ENCODE measurements at regions not wholly inside any gene's neighbourhood (a gene's known extent, or its start where the extent isn't known, plus 50 kb on each side); places are given as distances from the start of the nearest gene placed in this dataset.

GRCh38 chr3:177538048-177538749 is 340.9 kb upstream of the TBL1XR1 start:
- Histone ChIP-seq H3K27ac (ENCODE audit: low read depth in 2 of 2, low read length in 2 of 2) (peak overlapping the region in 1 of 2 donors; percentile 8), H3K27me3 (ENCODE audit: control insufficient read depth in 2 of 2, insufficient read depth in 2 of 2, low read length in 2 of 2) (no peaks in the 10 kb centered on the region), H3K4me3 (ENCODE audit: low read length in 2 of 2) (peak overlapping the region in 1 of 2 donors; percentile 28), H3K4me1 (ENCODE audit: control insufficient read depth in 2 of 2, insufficient read depth in 2 of 2, low read length in 2 of 2) (peaks cover 3 to 4% of the 10 kb centered on the region in 2 donors), H3K9me3 (ENCODE audit: control insufficient read depth in 2 of 2, low read length in 2 of 2) (no peaks in the 10 kb centered on the region), H3K9ac (ENCODE audit: low read depth in 1 of 2, low read length in 2 of 2) (no peak overlapping the region), H3K36me3 (ENCODE audit: control insufficient read depth in 2 of 2, insufficient read depth in 2 of 2, low read length in 2 of 2) (no peaks in the 10 kb centered on the region)

DNA sequence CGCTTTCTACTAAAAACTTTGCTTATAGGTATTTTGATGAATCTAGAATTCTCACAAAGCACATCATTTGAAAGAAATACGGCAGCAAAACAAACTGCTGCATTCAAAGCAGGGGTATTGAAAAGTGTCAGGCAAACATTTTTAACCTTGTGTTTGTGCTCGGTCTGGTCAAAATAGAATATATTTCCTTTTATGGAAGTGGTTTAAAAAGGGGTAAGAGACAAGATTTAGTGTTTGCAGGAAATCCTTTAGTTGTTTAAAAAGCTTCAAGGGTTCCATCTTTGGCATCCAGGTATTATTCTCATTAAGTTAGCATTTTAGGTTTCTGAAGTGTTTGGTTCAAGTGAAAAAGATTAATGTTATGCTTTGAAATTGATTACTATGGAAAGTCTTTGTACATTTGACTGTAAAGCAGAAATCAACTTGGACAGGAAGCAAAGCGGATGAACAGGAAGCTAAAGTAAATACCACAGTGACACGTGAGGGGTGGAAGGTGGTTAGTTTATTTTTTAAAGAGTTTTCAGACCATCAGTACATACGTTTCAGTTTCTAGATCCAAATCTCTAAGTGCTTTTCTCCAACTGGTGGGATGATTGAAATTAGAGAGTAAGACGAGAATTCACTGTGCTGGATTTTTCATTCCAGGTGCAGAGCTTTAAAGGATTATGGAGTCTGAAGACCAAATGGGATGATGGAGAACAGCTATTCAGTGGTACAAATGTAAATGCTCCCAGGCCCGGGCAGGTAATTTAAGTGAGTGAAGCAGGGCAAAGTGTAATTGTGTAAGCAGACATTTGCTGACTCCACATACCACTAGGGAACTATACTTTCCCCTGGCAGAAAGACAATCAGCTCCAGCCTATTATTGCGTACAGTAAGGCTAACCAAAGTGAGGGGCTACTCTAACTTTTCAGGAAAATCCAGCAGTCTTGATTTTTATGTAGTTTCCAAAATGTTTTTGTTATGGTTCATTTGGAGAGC is 341.8 kb upstream of the TBL1XR1 start:
- Histone ChIP-seq H3K9ac (ENCODE audit: low read depth in 1 of 2, low read length in 2 of 2) (no peak overlapping the region), H3K27ac (ENCODE audit: low read depth in 2 of 2, low read length in 2 of 2) (peak overlapping the region; percentile 6 to 8), H3K27me3 (ENCODE audit: control insufficient read depth in 2 of 2, insufficient read depth in 2 of 2, low read length in 2 of 2) (no peaks in the 10 kb centered on the region), H3K9me3 (ENCODE audit: control insufficient read depth in 2 of 2, low read length in 2 of 2) (no peaks in the 10 kb centered on the region), H3K36me3 (ENCODE audit: control insufficient read depth in 2 of 2, insufficient read depth in 2 of 2, low read length in 2 of 2) (no peaks in the 10 kb centered on the region), H3K4me1 (ENCODE audit: control insufficient read depth in 2 of 2, insufficient read depth in 2 of 2, low read length in 2 of 2) (peaks cover 3 to 4% of the 10 kb centered on the region in 2 donors), H3K4me3 (ENCODE audit: low read length in 2 of 2) (peak overlapping the region in 1 of 2 donors; percentile 28)

- Histone ChIP-seq H3K4me3 (ENCODE audit: low read length in 2 of 2) (no peak overlapping the region), H3K4me1 (ENCODE audit: control insufficient read depth in 2 of 2, insufficient read depth in 2 of 2, low read length in 2 of 2) (peaks cover 3 to 4% of the 10 kb centered on the region in 2 donors), H3K36me3 (ENCODE audit: control insufficient read depth in 2 of 2, insufficient read depth in 2 of 2, low read length in 2 of 2) (no peaks in the 10 kb centered on the region), H3K27ac (ENCODE audit: low read depth in 2 of 2, low read length in 2 of 2) (no peak overlapping the region), H3K9ac (ENCODE audit: low read depth in 1 of 2, low read length in 2 of 2) (no peak overlapping the region), H3K27me3 (ENCODE audit: control insufficient read depth in 2 of 2, insufficient read depth in 2 of 2, low read length in 2 of 2) (no peaks in the 10 kb centered on the region), H3K9me3 (ENCODE audit: control insufficient read depth in 2 of 2, low read length in 2 of 2) (no peaks in the 10 kb centered on the region)
These were observed 344.3 kb upstream of the TBL1XR1 start for GRCh38 chr3:177541541-177541940.

DNA sequence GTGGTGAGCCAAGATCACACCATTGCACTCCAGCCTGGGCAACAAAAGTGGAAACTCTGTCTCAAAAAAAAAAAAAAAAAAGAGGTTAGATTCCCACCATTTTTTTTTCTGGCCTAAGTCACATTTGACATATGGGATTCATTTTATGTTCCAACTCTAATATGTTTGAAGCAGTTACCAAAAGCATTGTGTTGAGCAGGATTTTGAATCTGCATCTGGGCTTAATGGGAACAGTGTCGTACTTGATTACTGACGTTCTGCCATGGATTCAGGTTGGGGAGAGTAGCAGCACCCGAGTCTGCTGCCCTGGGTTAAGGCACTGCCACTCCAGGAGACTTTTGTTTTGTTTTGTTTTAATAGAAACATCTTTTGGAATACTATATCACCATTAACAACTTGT is 348.7 kb upstream of the TBL1XR1 start:
- Histone ChIP-seq H3K27ac (ENCODE audit: low read depth in 2 of 2, low read length in 2 of 2) (no peak overlapping the region), H3K27me3 (ENCODE audit: control insufficient read depth in 2 of 2, insufficient read depth in 2 of 2, low read length in 2 of 2) (no peaks in the 10 kb centered on the region), H3K4me3 (ENCODE audit: low read length in 2 of 2) (no peak overlapping the region), H3K9me3 (ENCODE audit: control insufficient read depth in 2 of 2, low read length in 2 of 2) (no peaks in the 10 kb centered on the region), H3K36me3 (ENCODE audit: control insufficient read depth in 2 of 2, insufficient read depth in 2 of 2, low read length in 2 of 2) (no peaks in the 10 kb centered on the region), H3K9ac (ENCODE audit: low read depth in 1 of 2, low read length in 2 of 2) (no peak overlapping the region), H3K4me1 (ENCODE audit: control insufficient read depth in 2 of 2, insufficient read depth in 2 of 2, low read length in 2 of 2) (no peaks in the 10 kb centered on the region)

DNA sequence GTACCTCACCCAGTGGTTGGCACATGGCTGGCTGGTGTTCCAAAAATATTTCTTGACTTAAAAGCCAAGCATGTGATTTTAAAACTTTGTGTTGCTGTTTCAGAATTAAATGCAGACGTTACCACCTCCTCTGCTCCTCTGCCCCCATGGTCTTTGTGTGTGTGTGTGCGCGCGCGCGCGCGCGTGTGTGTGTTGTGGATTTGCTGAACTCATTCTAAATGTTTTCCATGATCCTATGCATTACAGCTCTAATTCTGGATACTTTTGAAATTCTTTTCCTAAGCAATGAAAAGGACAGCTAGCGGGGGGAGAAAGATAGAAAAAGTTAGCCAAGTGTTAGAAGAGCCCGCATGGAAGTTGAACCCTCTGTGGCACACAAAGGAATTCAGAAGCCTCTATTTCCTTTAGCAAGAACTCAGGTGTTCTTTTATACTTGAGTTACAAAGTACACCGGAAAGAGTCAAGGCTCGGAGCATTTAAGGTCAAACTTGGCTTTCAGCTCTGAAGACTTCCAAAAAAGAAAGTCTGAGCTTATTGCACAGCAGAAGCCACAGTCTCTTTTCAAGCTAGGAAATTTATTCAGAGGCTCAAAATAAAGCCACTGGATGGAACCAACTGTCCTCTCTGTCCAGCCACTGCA is 350.5 kb upstream of the TBL1XR1 start:
- no peaks in the 10 kb centered on the region for H3K27me3 ChIP-seq (ENCODE audit: control insufficient read depth in 2 of 2, insufficient read depth in 2 of 2, low read length in 2 of 2)
- H3K36me3 ChIP-seq (ENCODE audit: control insufficient read depth in 2 of 2, insufficient read depth in 2 of 2, low read length in 2 of 2), result no peaks in the 10 kb centered on the region
- H3K27ac ChIP-seq (ENCODE audit: low read depth in 2 of 2, low read length in 2 of 2), result no peak overlapping the region
- H3K9me3 ChIP-seq (ENCODE audit: control insufficient read depth in 2 of 2, low read length in 2 of 2), result no peaks in the 10 kb centered on the region
- no peak overlapping the region for H3K4me3 ChIP-seq (ENCODE audit: low read length in 2 of 2)
- no peaks in the 10 kb centered on the region for H3K4me1 ChIP-seq (ENCODE audit: control insufficient read depth in 2 of 2, insufficient read depth in 2 of 2, low read length in 2 of 2)
- H3K9ac ChIP-seq (ENCODE audit: low read depth in 1 of 2, low read length in 2 of 2), result no peak overlapping the region

GRCh38 chr3:177550667-177551066 is 353.4 kb upstream of the TBL1XR1 start:
- Histone ChIP-seq H3K4me3 (ENCODE audit: low read length in 2 of 2) (no peak overlapping the region), H3K27ac (ENCODE audit: low read depth in 2 of 2, low read length in 2 of 2) (no peak overlapping the region), H3K27me3 (ENCODE audit: control insufficient read depth in 2 of 2, insufficient read depth in 2 of 2, low read length in 2 of 2) (no peaks in the 10 kb centered on the region), H3K4me1 (ENCODE audit: control insufficient read depth in 2 of 2, insufficient read depth in 2 of 2, low read length in 2 of 2) (no peaks in the 10 kb centered on the region), H3K9ac (ENCODE audit: low read depth in 1 of 2, low read length in 2 of 2) (no peak overlapping the region), H3K9me3 (ENCODE audit: control insufficient read depth in 2 of 2, low read length in 2 of 2) (no peaks in the 10 kb centered on the region), H3K36me3 (ENCODE audit: control insufficient read depth in 2 of 2, insufficient read depth in 2 of 2, low read length in 2 of 2) (no peaks in the 10 kb centered on the region)

DNA sequence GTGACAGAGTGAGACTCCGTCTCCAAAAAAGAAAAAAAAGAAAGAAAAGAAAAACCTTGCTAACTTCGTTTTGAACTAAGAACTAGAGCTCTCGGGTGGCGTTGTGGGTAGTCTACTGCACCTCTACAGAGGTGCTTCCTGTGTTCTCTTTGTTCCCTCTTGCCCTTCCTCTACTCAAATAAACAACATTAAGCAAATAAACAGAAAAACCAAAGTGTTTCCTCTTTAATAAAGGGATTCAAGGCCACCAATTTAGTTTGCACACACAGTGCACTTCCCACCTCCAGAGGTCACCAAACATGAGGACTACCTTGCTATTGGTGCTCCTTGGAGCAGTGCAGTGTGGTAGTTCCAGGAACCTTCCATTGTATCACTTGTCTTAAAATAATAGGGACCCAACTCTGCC is 354.2 kb upstream of the TBL1XR1 start:
- H3K4me3 ChIP-seq (ENCODE audit: low read length in 2 of 2), result no peak overlapping the region
- H3K27ac ChIP-seq (ENCODE audit: low read depth in 2 of 2, low read length in 2 of 2), result no peak overlapping the region
- H3K27me3 ChIP-seq (ENCODE audit: control insufficient read depth in 2 of 2, insufficient read depth in 2 of 2, low read length in 2 of 2), result no peaks in the 10 kb centered on the region
- H3K9me3 ChIP-seq (ENCODE audit: control insufficient read depth in 2 of 2, low read length in 2 of 2), result no peaks in the 10 kb centered on the region
- H3K9ac ChIP-seq (ENCODE audit: low read depth in 1 of 2, low read length in 2 of 2), result no peak overlapping the region
- no peaks in the 10 kb centered on the region for H3K4me1 ChIP-seq (ENCODE audit: control insufficient read depth in 2 of 2, insufficient read depth in 2 of 2, low read length in 2 of 2)
- H3K36me3 ChIP-seq (ENCODE audit: control insufficient read depth in 2 of 2, insufficient read depth in 2 of 2, low read length in 2 of 2), result no peaks in the 10 kb centered on the region

DNA sequence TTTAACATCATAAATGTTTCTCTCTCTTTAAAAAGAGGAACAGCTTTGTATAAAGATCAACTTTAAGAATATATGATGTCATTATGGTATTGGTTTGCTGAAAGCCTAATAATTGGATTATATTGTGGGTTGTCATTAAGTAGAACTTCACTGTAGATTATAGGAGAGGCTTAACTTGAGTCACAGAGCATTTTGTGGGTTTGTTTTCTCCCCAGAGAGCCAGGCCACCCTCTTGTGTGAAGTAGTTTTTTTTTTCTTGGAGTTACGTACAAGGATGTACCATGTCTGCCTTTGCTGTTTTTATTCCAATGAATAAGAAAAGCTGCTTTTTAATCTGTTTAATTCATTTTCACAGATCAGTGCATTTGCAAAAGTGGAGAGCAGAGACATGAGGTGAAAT is 354.8 kb upstream of the TBL1XR1 start:
- no peak overlapping the region for H3K4me3 ChIP-seq (ENCODE audit: low read length in 2 of 2)
- H3K9ac ChIP-seq (ENCODE audit: low read depth in 1 of 2, low read length in 2 of 2), result no peak overlapping the region
- H3K36me3 ChIP-seq (ENCODE audit: control insufficient read depth in 2 of 2, insufficient read depth in 2 of 2, low read length in 2 of 2), result no peaks in the 10 kb centered on the region
- H3K27ac ChIP-seq (ENCODE audit: low read depth in 2 of 2, low read length in 2 of 2), result no peak overlapping the region
- H3K4me1 ChIP-seq (ENCODE audit: control insufficient read depth in 2 of 2, insufficient read depth in 2 of 2, low read length in 2 of 2), result no peaks in the 10 kb centered on the region
- H3K9me3 ChIP-seq (ENCODE audit: control insufficient read depth in 2 of 2, low read length in 2 of 2), result no peaks in the 10 kb centered on the region
- no peaks in the 10 kb centered on the region for H3K27me3 ChIP-seq (ENCODE audit: control insufficient read depth in 2 of 2, insufficient read depth in 2 of 2, low read length in 2 of 2)

DNA sequence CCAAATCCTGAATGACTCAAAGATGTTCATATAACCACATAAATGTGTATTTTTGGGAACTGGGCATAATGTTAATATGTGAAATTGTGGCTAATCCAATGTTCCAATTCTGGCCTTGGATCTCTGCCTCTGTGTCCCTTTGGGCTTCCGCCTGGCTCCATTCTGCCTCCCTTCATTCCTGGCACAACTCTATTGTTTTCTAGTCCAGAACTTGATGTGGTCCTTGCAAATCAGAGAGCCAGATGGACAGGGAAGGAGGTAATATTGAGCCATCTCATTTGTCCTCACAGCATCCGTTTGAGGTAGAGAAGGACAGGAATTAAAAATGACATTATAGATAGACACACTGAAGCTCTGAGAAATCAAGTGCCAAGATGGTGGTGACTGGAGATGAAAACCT is 355.7 kb upstream of the TBL1XR1 start:
- Histone ChIP-seq H3K4me3 (ENCODE audit: low read length in 2 of 2) (no peak overlapping the region), H3K27me3 (ENCODE audit: control insufficient read depth in 2 of 2, insufficient read depth in 2 of 2, low read length in 2 of 2) (no peaks in the 10 kb centered on the region), H3K36me3 (ENCODE audit: control insufficient read depth in 2 of 2, insufficient read depth in 2 of 2, low read length in 2 of 2) (no peaks in the 10 kb centered on the region), H3K9me3 (ENCODE audit: control insufficient read depth in 2 of 2, low read length in 2 of 2) (no peaks in the 10 kb centered on the region), H3K27ac (ENCODE audit: low read depth in 2 of 2, low read length in 2 of 2) (no peak overlapping the region), H3K4me1 (ENCODE audit: control insufficient read depth in 2 of 2, insufficient read depth in 2 of 2, low read length in 2 of 2) (no peaks in the 10 kb centered on the region), H3K9ac (ENCODE audit: low read depth in 1 of 2, low read length in 2 of 2) (no peak overlapping the region)

DNA sequence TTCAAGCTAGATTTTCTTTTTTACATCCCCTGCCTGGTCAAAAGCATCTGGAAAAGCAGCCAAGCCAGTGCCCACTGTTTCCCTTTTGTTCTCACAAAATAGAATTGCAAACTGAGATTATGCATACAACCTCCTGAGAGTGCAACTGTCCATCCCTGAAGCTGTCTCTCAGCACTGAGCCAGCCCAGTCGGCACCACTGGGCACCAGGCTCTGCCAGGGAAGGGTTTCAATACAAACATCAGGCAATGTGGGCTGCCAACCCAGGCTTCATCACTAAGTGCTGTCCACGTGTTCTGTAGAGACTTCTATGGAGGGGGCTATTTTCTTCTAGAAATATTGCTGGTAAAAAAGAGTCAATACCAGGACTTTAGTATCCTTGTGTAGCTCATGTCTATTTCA is 356.3 kb upstream of the TBL1XR1 start:
- Histone ChIP-seq H3K4me1 (ENCODE audit: control insufficient read depth in 2 of 2, insufficient read depth in 2 of 2, low read length in 2 of 2) (no peaks in the 10 kb centered on the region), H3K9ac (ENCODE audit: low read depth in 1 of 2, low read length in 2 of 2) (no peak overlapping the region), H3K27ac (ENCODE audit: low read depth in 2 of 2, low read length in 2 of 2) (no peak overlapping the region), H3K36me3 (ENCODE audit: control insufficient read depth in 2 of 2, insufficient read depth in 2 of 2, low read length in 2 of 2) (no peaks in the 10 kb centered on the region), H3K27me3 (ENCODE audit: control insufficient read depth in 2 of 2, insufficient read depth in 2 of 2, low read length in 2 of 2) (no peaks in the 10 kb centered on the region), H3K9me3 (ENCODE audit: control insufficient read depth in 2 of 2, low read length in 2 of 2) (no peaks in the 10 kb centered on the region), H3K4me3 (ENCODE audit: low read length in 2 of 2) (no peak overlapping the region)
